Central memory CD4-positive, alpha-beta T cell (primary cell): ENCODE measurements at regions not wholly inside any gene's neighbourhood (a gene's known extent, or its start where the extent isn't known, plus 50 kb on each side); places are given as distances from the start of the nearest gene placed in this dataset.
A peak's percentile ranks its signal among the peaks of the same experiment; 100 is the strongest.
"Not testable (repeated sequence)": the region's sequence is repeated elsewhere in the genome, so short reads cannot be mapped to it uniquely, and the experiment has no call there.

Experiments used
- DNase-seq: peaks from one replicate; pipeline ENCODE4 v3.0.0; 2022

- not testable (repeated sequence) for DNase-seq
These were observed 107.1 kb upstream of the TP53BP2 start for GRCh38 chr1:223952801-223953200.

DNA sequence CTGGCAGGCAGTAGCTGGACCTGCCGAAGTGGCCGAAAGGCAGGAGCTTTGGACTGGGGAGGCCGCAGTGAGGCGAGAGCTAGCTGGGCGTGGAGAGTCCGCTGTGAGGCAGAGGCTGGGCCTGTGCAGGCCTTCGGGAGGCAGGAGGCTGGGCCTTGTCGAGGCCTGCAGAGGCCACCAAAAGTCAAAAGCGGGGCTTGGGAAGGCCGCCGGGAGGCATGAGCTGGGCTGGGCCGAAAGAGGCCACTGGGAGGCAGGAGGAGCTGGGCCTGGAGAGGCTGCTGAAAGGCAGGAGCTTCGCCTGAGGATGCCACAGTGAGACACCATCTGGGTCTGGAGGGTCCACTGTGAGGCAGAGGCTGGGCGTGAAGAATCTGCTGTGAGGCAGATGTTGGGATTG lies 105.8 kb upstream of the TP53BP2 start:
- DNase-seq, result not testable (repeated sequence)

- not testable (repeated sequence) for DNase-seq
These were observed 104.2 kb upstream of the TP53BP2 start for GRCh38 chr1:223949944-223950343.

DNA sequence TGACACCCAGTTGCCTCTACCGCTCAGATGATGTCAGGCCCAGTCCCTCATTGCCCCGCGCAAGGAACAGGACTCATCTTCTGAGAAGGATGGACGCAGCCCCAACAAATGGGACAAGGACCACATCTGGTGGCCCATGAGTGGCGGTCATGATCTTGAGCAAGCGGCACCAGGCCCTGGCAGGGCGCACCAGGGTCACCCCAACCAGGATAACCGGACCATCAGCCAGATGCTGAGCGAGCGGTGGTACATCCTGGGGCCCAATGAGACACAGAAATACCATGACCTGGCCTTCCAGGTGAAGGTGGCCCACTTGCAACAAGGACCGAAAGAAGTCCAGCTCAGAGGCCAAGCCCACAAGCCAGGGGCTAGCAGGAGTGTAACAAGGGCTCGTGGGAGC lies 102.3 kb upstream of the TP53BP2 start:
- DNase-seq, result not testable (repeated sequence)

- not testable (repeated sequence) for DNase-seq
These were observed 90.8 kb upstream of the TP53BP2 start for GRCh38 chr1:223936592-223936991.

DNA sequence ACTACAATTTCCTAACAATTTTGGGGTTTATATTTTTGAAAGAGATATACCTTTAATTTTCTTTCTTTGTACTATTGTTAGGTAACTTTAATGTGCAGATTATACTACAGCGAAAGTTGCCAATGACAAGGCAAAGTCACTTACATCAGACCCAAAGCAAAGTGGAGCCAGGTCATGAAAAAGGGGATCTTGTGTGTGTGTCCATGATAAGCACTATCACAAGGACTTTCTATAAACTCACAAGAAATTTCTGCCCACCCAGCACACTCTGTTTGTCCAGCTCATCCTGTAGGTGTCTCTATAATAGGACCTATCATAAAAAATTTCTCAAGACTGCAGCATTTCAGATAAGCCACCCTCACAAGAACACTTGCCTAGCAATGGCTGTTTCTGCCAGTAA lies 85.7 kb upstream of the TP53BP2 start:
- not testable (repeated sequence) for DNase-seq

GRCh38 chr1:223920805-223921204 lies 75.1 kb upstream of the TP53BP2 start:
- DNase-seq, result not testable (repeated sequence)

DNA sequence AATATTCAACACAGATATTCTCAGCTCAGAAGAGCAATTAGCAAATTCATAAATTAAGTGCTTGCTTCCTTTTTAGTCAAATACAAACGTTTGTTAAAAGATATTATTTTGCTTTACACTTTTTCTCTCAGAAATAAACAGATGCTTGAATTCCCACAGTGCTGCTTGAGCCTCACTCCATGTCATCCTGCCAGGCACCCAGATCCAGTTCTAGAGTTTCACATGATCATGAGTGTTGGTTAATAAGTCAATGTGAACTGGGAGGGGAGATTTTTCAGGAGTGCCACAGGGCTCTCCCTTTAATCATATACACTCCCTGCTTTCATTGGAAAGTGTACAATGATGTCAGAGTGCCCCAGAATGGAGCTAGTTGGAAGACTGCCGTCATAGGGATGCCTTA lies 69.7 kb upstream of the TP53BP2 start:
- not testable (repeated sequence) for DNase-seq

- DNase-seq, result not testable (repeated sequence)
These were observed 68.0 kb upstream of the TP53BP2 start for GRCh38 chr1:223913715-223914114.

- peak; percentile 21 for DNase-seq
These were observed 62.3 kb upstream of the TP53BP2 start for GRCh38 chr1:223907943-223908587.

- DNase-seq, result not testable (repeated sequence)
These were observed 57.5 kb upstream of the TP53BP2 start for GRCh38 chr1:223903221-223903620.

DNA sequence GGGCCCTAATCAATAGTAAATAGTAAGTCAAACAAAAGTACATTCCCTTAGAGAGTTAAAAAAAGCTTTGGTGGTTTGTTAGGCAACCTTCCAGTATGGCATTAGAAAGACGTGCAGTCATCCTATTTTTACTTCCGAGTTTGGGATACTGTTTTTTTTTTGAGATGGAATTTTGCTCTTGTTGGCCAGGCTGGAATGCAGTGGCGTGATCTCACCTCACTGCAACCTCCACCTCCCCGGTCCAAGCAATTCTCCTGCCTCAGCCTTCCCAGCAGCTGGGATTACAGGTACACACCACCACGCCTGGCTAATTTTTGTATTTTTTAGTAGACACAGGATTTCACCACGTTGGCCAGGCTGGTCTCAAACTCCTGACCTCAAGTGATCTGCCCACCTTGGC lies 54.0 kb upstream of the TP53BP2 start:
- not testable (repeated sequence) for DNase-seq

DNA sequence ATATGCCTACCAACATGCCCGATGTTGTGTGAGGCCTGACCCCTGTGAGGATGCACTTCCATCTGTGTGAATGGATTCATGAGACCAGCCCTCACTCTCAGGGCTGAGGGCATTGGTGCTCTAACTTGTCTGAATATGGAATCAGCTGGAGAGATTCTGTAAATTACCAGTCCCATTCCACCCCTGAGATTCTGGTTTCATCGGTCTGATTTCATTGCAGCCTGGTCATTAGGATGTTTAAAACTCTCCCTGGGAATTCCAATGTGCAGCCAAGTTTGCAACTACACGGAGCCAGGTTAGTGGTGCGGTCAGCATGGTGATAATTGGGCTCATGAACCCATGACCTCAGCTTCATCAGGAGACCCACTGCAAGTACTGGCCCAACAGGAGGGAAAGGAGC lies 51.4 kb upstream of the TP53BP2 start:
- DNase-seq, result not testable (repeated sequence)

- DNase-seq, result not testable (repeated sequence)
These were observed 50.2 kb upstream of the TP53BP2 start for GRCh38 chr1:223895950-223896349.
